GM19395 (cell line): ENCODE measurements at regions not wholly inside any gene's neighbourhood (a gene's known extent, or its start where the extent isn't known, plus 50 kb on each side); places are given as distances from the start of the nearest gene placed in this dataset.

ENCODE experiments used
- ATAC-seq: cut with Tn5 transposase; IDR thresholded peaks from one replicate; pipeline ENCODE4 v1.9.1; 2021; ENCODE audit warnings: mild to moderate bottlenecking, moderate library complexity; ENCODE audit not compliant: unreplicated experiment

DNA sequence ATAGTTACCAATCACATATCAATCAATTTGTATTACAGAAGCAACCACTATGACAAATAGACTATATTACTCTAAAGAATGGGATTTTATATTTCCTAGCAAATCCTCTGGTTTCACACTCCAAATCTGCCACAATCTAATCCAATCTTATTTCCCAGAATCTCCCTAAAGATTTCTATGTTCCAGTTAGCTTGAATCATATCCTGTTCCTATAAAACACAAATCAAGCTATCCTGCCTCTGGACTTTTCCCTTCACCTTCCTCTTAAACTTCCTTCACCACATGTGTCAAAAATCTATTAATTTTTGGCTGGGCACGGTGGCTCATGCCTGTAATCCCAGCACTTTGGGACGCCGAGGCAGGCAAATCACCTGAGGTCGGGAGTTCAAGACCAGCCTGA, 50.0 kb downstream of the PIK3C2A start:
- no peak for ATAC-seq

DNA sequence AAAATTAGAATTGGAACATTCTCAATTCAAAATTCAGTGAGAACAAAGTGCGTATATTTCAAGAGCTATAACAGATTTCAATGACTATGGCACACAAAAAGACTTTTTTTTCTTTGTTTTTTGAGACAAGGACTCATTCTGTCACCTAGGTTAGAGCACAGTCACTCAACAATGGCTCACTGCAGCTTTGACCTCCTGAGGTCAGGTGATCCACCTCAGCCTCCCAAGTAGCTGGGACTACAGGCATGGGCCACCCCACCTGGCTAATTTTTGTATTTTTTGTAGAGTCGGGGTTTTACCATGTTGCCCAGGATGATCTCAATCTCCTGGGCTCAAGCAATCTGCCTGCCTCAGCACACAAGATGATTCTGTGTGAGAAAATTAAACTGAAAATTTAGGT, 51.5 kb downstream of the PIK3C2A start:
- ATAC-seq, result no peak

DNA sequence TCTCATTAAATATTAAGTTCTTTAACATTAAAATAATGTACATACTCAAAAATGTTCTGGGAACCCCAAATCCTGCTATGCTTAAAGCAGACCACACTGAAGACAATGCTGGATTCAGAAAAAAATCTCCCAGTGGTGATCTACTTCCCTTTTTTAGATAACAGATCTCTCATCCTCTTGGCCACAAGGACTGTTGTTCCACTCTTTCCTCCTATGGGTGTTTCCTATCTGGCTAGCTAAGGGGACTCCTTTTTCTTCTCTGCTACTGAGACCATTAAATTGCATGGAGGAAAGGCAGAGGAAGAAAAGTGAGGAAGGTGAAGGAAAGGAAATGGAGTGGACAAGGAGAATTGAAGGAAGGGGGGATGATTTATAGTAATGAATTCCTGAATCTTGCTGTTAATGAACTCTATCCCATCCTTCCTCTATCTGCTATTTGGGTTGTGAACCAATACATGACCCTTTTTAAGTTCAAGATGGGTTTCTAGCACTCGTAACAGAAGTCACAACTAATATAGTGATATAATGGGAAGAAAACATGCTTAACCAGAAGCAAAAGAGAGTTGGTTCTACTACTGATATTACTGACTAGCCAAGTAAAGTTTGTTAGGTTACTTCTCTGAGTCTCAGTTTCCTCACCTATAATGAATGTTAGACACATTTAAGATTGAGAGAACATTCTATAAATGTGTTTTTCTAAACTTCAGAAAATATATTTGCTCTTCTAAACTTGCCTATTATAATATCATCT, 53.2 kb downstream of the PIK3C2A start:
- peak; percentile 70 for ATAC-seq

DNA sequence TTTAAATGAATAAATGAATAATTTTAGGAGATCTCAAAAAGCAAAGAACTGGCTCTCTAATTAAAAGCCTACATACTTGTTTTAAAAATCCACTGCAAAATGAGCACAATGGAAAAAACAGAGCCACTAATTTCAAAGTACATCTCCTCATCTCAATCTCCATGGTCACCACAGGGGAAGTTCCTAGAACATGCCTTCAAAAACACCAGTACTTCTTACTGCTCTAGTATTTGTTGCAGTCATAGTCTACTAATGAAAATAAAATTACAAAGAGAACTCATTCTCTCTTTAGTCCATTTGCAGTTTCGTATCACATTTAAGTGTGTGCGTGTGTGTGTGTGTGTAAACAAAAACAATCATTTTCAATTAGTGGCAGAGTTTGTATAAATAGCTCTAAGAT, 54.0 kb downstream of the PIK3C2A start:
- ATAC-seq, result no peak

DNA sequence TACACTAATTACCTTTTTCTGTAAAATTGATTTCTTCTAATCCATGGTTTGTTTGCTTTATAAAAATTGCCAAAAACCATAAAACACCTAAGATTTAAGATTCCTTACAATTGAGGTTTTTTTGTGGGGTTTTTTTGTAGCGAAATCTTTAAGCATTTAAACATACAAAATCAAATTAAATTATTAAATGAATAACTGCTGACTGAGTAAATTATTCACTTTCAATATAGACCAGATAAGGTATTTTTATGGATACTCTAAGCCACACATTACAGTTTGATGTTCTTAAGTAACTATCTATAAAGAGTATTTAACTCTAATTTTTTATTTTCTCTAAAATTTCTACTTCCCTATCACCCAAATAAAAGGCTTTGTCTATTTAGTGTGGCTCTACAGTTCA, 55.5 kb downstream of the PIK3C2A start:
- no peak for ATAC-seq

DNA sequence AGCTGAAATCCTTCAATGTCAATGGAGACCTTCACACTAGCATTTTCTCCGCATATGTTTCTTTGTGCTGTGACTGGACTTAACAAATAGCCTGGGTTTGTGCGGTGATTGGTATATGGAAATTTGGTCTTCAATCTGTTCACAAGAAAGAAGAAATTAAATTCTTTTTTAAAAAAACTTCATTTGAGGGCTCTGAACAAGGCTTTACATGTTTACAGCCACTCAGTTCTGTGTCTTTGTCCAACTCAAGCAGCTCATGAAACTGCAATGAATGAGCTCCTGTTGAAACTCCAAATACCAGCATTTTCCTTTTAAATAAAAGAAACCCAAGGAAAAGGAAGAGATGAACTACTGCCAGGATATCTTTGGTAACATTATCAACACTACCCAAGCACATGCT, 57.3 kb downstream of the PIK3C2A start:
- no peak for ATAC-seq

DNA sequence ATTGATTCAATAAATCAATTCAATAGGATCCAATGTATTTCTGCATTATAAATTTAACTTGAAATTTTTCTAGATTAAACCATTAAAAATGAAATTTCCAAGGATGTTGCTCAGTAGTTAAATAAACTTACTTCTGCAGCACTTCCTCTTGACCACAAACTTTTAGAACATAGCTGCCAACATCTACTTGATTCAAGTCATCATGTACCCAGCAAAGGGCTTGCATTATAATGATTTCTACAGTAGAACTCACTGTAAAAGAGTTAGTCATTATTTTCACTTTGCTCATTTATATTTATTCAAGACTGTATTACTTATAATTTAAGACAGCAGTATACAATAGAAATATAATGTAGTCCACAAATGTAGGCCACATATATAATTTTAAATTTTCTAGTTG, 59.2 kb downstream of the PIK3C2A start:
- ATAC-seq, result no peak

DNA sequence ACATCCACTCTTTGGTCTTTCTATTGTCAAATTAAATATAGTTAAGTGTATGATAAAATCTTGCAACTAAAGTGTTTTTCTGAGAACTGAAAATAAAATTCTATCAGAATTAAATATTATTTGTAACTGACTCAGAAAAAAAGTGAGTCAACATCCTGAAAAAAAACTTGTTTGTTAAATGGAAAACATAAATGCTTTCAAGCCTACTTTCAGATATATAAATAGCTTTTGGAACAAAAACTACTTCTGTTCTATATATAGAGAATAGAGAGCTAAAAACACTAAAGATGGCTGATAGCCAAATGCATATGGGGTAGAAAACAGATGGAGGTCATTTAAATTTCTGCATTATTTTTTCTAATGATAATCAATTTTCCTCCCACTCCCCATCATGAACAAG, 61.8 kb downstream of the PIK3C2A start:
- ATAC-seq, result peak; percentile 50

DNA sequence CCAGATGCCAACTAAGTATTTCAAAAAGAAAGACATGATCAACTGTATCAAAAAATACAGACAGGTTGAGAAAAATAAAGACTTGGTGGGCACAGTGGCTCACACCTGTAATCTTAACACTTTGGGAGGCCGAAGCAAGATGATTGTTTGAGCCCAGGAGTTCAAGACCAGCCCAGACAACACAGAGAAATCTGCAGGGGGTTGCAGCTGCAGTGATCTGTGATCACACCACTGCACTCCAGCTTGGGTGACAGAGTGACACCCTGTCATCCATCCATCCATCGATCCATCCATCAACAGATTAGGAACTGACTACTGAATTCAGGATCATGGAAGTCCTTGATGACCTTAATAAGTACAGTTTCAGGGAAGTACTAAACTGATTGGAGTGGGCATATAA, 65.0 kb upstream of the RPS13 start:
- ATAC-seq, result no peak

DNA sequence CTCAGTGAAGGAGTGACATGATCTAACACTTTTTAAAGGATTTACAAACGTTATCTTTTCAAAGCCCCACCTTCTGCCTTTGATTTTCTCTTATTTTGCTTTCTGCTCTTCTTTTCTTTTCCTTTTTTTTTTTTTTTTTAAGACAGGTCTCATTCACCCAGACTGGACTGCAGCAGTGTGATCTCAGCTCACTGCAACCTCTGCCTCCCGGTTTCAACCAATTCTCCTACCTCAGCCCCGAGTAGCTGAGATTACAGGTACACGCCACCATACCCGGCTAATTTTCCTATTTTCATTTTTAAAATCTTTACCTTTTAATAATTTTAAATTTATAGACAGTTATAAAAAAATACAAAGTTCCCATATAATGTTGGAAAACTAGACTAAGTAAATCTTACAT, 63.7 kb upstream of the RPS13 start:
- ATAC-seq, result no peak

DNA sequence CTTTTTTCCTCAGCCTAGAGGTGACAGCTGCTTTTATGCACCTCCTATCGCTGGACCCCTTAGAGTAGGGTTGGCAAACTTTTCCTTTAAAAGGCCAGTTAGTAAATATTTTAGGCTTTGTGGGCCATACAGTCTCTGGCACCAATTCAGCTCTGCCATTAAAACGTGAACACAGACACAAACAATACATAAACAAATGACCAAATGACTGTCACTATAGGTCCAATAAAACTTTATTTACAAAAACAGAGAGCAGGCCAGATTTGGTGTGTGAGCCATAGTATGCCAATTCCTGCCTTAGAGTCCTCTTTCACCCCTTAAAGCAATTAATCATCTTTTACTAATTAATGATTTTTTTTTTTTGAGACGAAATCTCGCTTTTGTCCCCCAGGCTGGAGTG, 61.1 kb upstream of the RPS13 start:
- no peak for ATAC-seq

DNA sequence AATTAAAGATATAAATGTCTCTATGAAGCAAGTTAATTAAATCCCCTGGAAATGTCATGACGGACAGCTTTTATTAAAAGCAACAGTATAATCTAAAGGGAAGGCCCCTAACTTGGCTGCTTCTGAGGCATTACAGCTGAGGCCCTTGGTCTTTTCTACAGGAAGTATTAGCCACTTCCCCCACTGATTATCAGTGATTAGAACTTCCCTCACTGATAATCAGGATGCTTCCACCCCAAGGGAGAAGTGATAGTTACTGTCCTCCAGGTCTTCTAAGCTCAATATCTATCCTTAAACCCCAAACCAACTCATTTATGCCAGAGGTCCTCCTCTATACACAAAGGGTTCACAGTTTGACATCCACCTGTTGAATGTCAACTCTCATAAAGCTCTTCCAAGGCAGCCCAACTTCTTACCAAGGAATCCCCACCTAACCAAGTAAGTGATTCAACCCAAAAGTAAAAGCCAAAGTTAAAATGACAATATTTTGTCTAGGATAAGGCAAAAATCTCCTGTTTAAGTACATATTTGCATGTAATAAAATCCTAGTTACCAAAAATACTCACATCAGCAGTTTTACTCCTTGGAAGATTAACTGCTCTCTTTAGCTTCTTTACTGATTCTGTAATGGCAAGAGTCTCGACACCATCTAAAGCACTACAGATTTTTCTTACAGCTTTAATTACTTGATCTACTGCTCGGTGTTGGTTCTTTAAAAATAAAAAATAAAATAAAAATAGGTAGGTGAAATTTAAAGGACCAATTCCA, 58.6 kb upstream of the RPS13 start:
- ATAC-seq, result no peak

DNA sequence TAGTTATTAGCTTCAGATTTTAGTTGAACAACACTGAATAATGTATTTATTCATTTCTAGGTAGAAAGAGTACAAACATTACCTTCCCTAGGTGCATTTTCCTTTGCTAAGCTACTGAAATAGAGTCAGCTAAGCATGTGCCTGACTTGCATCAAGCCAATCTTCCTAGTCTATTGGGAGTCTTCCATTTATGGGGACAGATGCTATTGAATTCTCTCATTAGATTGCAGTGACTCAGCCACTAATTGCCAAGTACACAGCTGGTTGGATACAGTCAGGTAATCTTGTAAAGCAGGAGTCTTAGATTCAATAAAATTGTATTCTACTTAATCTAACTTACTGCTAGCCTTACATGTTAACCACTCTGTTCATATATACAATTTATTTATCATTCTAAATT, 55.2 kb upstream of the RPS13 start:
- ATAC-seq, result no peak

DNA sequence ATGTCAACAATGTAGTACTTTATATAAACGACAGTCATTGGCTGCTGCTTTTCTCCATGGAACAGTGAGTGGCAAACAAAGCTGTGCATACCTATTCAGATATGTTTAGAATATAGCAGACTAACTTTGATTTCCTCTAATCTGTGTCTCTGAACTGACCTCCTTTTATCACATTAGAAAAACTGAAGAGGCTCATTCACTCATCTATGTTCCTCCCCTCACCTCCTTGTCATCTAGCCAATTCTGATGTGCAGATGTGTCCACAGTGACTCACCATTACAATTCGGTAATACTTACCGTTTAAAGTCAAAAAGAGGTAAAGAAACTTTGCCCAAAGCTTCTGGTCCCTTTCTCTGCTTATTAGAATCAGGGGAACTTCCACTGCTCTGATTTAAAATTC, 51.5 kb upstream of the RPS13 start:
- ATAC-seq, result no peak
